CD4-positive, alpha-beta T cell (primary cell): ENCODE measurements at regions not wholly inside any gene's neighbourhood (a gene's known extent, or its start where the extent isn't known, plus 50 kb on each side); places are given as distances from the start of the nearest gene placed in this dataset.

ENCODE experiments used
- ATAC-seq: fragments of 200-7000 bp; cut with Tn5 transposase; one replicate; pipeline ENCODE4 v1.10.0; 2022; ENCODE audit warnings: mild to moderate bottlenecking; ENCODE audit not compliant: poor library complexity
- CTCF ChIA-PET: fragments of 350-600 bp; sonication (Branson Sonifier 250); formaldehyde crosslinking; loops from one replicate; lab custom pipeline; 2021; ENCODE audit warnings: antibody characterized with exemption, inconsistent platforms; lab: Charles Lee
- POLR2A ChIA-PET: fragments of 350-600 bp; sonication (Branson Sonifier 250); formaldehyde crosslinking; loops from one replicate; lab custom pipeline; 2021; ENCODE audit warnings: antibody characterized with exemption, inconsistent platforms; lab: Charles Lee
- DNase-seq, 14 experiments: peaks; one replicate each; pipeline ENCODE4 v3.0.0-alpha.2; 2013 to 2020; ENCODE audit warnings: mixed read lengths in 2 of 14
- H3K27ac ChIP-seq, 2 donors: one replicate each; pipeline versions ENCODE4 v1.5.1 to v1.7.0; 2013; ENCODE audit warnings: low read length in 2 of 2, low read depth in 1 of 2, mild to moderate bottlenecking in 1 of 2
- H3K27me3 ChIP-seq, 2 experiments: 1 replicate in 1 of 2; 2 replicates in 1 of 2; pipeline versions ENCODE4 v1.6.1 to v1.7.0; 2013; ENCODE audit warnings: low read length in 2 of 2, control low read depth in 1 of 2, mild to moderate bottlenecking in 1 of 2, moderate library complexity in 1 of 2; ENCODE audit not compliant: insufficient read depth in 2 of 2, control insufficient read depth in 1 of 2
- H3K36me3 ChIP-seq: one replicate; pipeline ENCODE4 v1.6.1; 2013; ENCODE audit warnings: low read length, control low read depth; ENCODE audit not compliant: insufficient read depth
- H3K4me1 ChIP-seq: one replicate; pipeline ENCODE4 v1.6.1; 2013; ENCODE audit warnings: low read length, control low read depth; ENCODE audit not compliant: insufficient read depth
- H3K4me3 ChIP-seq: one replicate; pipeline ENCODE4 v1.5.1; 2013; ENCODE audit warnings: mild to moderate bottlenecking, low read length, moderate library complexity
- H3K9me3 ChIP-seq, 2 experiments: 1 replicate in 1 of 2; 2 replicates in 1 of 2; pipeline versions ENCODE4 v1.6.1 to v1.7.0; 2013; ENCODE audit warnings: low read length in 2 of 2, mild to moderate bottlenecking in 2 of 2, control low read depth in 1 of 2, moderate library complexity in 1 of 2; ENCODE audit not compliant: control insufficient read depth in 1 of 2, insufficient read depth in 1 of 2
- H3K27ac Mint-ChIP-seq: one replicate; pipeline ENCODE4 v1.8.0; 2020; ENCODE audit warnings: mixed read lengths
- H3K27me3 Mint-ChIP-seq: one replicate; pipeline ENCODE4 v1.8.0; 2021; ENCODE audit warnings: mixed read lengths
- H3K36me3 Mint-ChIP-seq: one replicate; pipeline ENCODE4 v1.8.0; 2021; ENCODE audit warnings: low read depth, mixed read lengths
- H3K4me1 Mint-ChIP-seq: one replicate; pipeline ENCODE4 v1.8.0; 2021; ENCODE audit warnings: low read depth, mixed read lengths
- H3K4me3 Mint-ChIP-seq: one replicate; pipeline ENCODE4 v1.8.0; 2020; ENCODE audit warnings: mild to moderate bottlenecking, mixed read lengths
- H3K9me3 Mint-ChIP-seq: one replicate; pipeline ENCODE4 v1.8.0; 2020; ENCODE audit warnings: mixed read lengths
- CTCF ChIP-seq: fragments of 200-600 bp; IDR thresholded peaks from one replicate; pipeline ENCODE4 v1.8.0; 2022; ENCODE audit warnings: antibody characterized with exemption, mild to moderate bottlenecking
- intact Hi-C, 2 experiments: fragments of 100-400 bp; cut with DNase I in 1 of 2; cut with micrococcal nuclease in 1 of 2; formaldehyde crosslinking; loops; one replicate each; pipeline versions ENCODE4 v1.15.1 to v1.9.0; 2023 to 2025; cut with DNase I, micrococcal nuclease

- Histone ChIP-seq H3K4me1 (no peaks in the 10 kb centered on the region), H3K27ac (no peak overlapping the region), H3K27me3 (no peaks in the 10 kb centered on the region), H3K36me3 (no peaks in the 10 kb centered on the region), H3K9me3 (peaks cover 0 to 2% of the 10 kb centered on the region in 2 experiments), H3K4me3 (no peak overlapping the region)
- ChIA-PET POLR2A (no interaction called here), CTCF (no interaction called here)
- Mint-ChIP-seq H3K4me3 (no peak overlapping the region), H3K36me3 (no peaks in the 10 kb centered on the region), H3K27me3 (no peaks in the 10 kb centered on the region), H3K27ac (no peak overlapping the region), H3K9me3 (peaks cover 2% of the 10 kb centered on the region), H3K4me1 (no peaks in the 10 kb centered on the region)
- intact Hi-C loops, result no loop called here
- DNase-seq (no peak), ATAC-seq (no peak)
- TF ChIP-seq CTCF, result no peak
These were observed 144.5 kb downstream of the ANKRD7 start for GRCh38 chr7:118368958-118369357.

GRCh38 chr7:118369987-118370386 lies 145.5 kb downstream of the ANKRD7 start:
- POLR2A ChIA-PET, result no interaction called here
- H3K4me3 Mint-ChIP-seq, result no peak overlapping the region
- no peaks in the 10 kb centered on the region for H3K36me3 Mint-ChIP-seq

GRCh38 chr7:118372530-118372929 lies 148.0 kb downstream of the ANKRD7 start:
- Histone ChIP-seq H3K9me3 (no peaks in the 10 kb centered on the region), H3K4me1 (no peaks in the 10 kb centered on the region), H3K4me3 (no peak overlapping the region), H3K27ac (no peak overlapping the region), H3K27me3 (no peaks in the 10 kb centered on the region), H3K36me3 (no peaks in the 10 kb centered on the region)
- POLR2A ChIA-PET, result no interaction called here
- H3K27me3 Mint-ChIP-seq, result no peaks in the 10 kb centered on the region
- H3K36me3 Mint-ChIP-seq, result no peaks in the 10 kb centered on the region
- CTCF ChIA-PET, result no interaction called here
- H3K4me3 Mint-ChIP-seq, result no peak overlapping the region
- DNase-seq (no peak), ATAC-seq (no peak)
- H3K9me3 Mint-ChIP-seq, result no peaks in the 10 kb centered on the region
- no peak for TF ChIP-seq CTCF
- H3K27ac Mint-ChIP-seq, result no peak overlapping the region
- no peaks in the 10 kb centered on the region for H3K4me1 Mint-ChIP-seq
- intact Hi-C loops, result no loop called here

More at GRCh38 chr7:118369987-118370386, 145.5 kb downstream of the ANKRD7 start:
- intact Hi-C loops, result no loop called here
- ATAC-seq (no peak), DNase-seq (no peak)
- Histone ChIP-seq H3K4me1 (no peaks in the 10 kb centered on the region), H3K27me3 (no peaks in the 10 kb centered on the region), H3K36me3 (no peaks in the 10 kb centered on the region), H3K27ac (no peak overlapping the region), H3K9me3 (no peaks in the 10 kb centered on the region), H3K4me3 (no peak overlapping the region)
- Mint-ChIP-seq H3K27ac (no peak overlapping the region), H3K4me1 (no peaks in the 10 kb centered on the region), H3K27me3 (no peaks in the 10 kb centered on the region), H3K9me3 (peaks cover 2% of the 10 kb centered on the region)
- CTCF ChIA-PET, result no interaction called here
- TF ChIP-seq CTCF, result no peak
